ENCODE measurements at regions not wholly inside any gene's neighbourhood (a gene's known extent, or its start where the extent isn't known, plus 50 kb on each side); places are given as distances from the start of the nearest gene placed in this dataset.

DNA sequence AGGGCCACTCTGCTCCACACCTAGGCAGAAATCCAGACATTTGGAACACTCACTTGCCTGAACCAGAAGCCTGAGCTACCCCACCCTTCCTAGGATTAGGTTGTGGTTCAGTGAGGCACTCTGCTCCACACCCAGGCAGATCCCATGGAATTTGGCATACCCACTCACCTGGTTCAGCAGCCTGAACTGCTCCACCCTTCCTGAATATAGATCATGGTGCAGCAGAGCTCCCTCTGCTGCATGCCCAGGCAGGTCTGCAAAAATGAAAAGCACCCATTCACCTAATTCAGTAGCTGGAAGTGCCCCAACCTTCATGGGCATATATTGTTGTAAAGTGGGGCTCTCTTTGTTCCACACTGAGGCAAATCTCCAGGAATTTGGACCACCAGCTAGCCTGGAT lies 185.1 kb upstream of the CNTNAP5 start:
- TF ChIP-seq, protein P1, sequence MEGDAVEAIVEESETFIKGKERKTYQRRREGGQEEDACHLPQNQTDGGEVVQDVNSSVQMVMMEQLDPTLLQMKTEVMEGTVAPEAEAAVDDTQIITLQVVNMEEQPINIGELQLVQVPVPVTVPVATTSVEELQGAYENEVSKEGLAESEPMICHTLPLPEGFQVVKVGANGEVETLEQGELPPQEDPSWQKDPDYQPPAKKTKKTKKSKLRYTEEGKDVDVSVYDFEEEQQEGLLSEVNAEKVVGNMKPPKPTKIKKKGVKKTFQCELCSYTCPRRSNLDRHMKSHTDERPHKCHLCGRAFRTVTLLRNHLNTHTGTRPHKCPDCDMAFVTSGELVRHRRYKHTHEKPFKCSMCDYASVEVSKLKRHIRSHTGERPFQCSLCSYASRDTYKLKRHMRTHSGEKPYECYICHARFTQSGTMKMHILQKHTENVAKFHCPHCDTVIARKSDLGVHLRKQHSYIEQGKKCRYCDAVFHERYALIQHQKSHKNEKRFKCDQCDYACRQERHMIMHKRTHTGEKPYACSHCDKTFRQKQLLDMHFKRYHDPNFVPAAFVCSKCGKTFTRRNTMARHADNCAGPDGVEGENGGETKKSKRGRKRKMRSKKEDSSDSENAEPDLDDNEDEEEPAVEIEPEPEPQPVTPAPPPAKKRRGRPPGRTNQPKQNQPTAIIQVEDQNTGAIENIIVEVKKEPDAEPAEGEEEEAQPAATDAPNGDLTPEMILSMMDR (IDR thresholded peaks at IDR 0.05; ENCODE audit: low read length) = no peak
- TF ChIP-seq EZH2 (optimal IDR thresholded peaks at IDR 0.05; ENCODE audit: low read depth, low read length) = no peak
